Liver (tissue), 8 donors: ENCODE measurements at regions not wholly inside any gene's neighbourhood (a gene's known extent, or its start where the extent isn't known, plus 50 kb on each side); places are given as distances from the start of the nearest gene placed in this dataset.

Experiments
- DNase-seq: peaks from one replicate; pipeline ENCODE4 v3.0.0-alpha.2; 2017; ENCODE audit warnings: low spot score
- H3K27ac ChIP-seq, 2 donors: one replicate each; pipeline ENCODE4 v1.7.0; 2013; ENCODE audit warnings: inconsistent platforms in 2 of 2, low read length in 2 of 2, control low read depth in 1 of 2, low read depth in 1 of 2, mild to moderate bottlenecking in 1 of 2
- H3K27me3 ChIP-seq, 4 donors: one replicate each; pipeline versions ENCODE4 v1.6.1 to v1.7.0; 2013; ENCODE audit warnings: low read length in 3 of 4, inconsistent platforms in 1 of 4, mild to moderate bottlenecking in 1 of 4, moderate library complexity in 1 of 4; ENCODE audit not compliant: control insufficient read depth in 4 of 4, insufficient read depth in 4 of 4
- H3K36me3 ChIP-seq, 4 donors: one replicate each; pipeline versions ENCODE4 v1.6.1 to v1.7.0; 2013; ENCODE audit warnings: low read length in 3 of 4, mild to moderate bottlenecking in 3 of 4, low read depth in 1 of 4, moderate library complexity in 1 of 4; ENCODE audit not compliant: control insufficient read depth in 4 of 4, insufficient read depth in 3 of 4
- H3K4me1 ChIP-seq, 4 donors: one replicate each; pipeline versions ENCODE4 v1.6.1 to v1.7.0; 2013; ENCODE audit warnings: low read length in 3 of 4, mild to moderate bottlenecking in 3 of 4, moderate library complexity in 1 of 4; ENCODE audit not compliant: control insufficient read depth in 4 of 4, insufficient read depth in 4 of 4
- H3K4me3 ChIP-seq, 3 donors: one replicate each; pipeline versions ENCODE4 v1.6.1 to v1.7.0; 2013; ENCODE audit warnings: low read length in 3 of 3, control low read depth in 1 of 3, low read depth in 1 of 3, mild to moderate bottlenecking in 1 of 3
- H3K9ac ChIP-seq, 2 donors: one replicate each; pipeline ENCODE4 v1.7.0; 2013; ENCODE audit warnings: low read length in 2 of 2, mild to moderate bottlenecking in 2 of 2, moderate library complexity in 2 of 2, control low read depth in 1 of 2, low read depth in 1 of 2
- H3K9me3 ChIP-seq, 4 donors: one replicate each; pipeline versions ENCODE4 v1.6.1 to v1.7.0; 2013; ENCODE audit warnings: low read length in 3 of 4; ENCODE audit not compliant: control insufficient read depth in 4 of 4
- EGR1 ChIP-seq, 2 donors: IDR thresholded peaks; 2 replicates each; pipeline ENCODE4 v1.6.1; 2016 to 2018; ENCODE audit warnings: antibody characterized with exemption in 2 of 2, low read depth in 2 of 2
- FOXA1 ChIP-seq: IDR thresholded peaks from 2 replicates; pipeline ENCODE4 v1.6.1; 2016; ENCODE audit warnings: antibody characterized with exemption
- FOXA2 ChIP-seq: IDR thresholded peaks from 2 replicates; pipeline ENCODE4 v1.6.1; 2016; ENCODE audit warnings: antibody characterized with exemption
- GABPA ChIP-seq, 2 donors: IDR thresholded peaks in 1 of 2; conservative IDR thresholded peaks in 1 of 2; 2 replicates each; pipeline ENCODE4 v1.6.1; 2016; ENCODE audit warnings: antibody characterized with exemption in 2 of 2, mild to moderate bottlenecking in 1 of 2, moderate library complexity in 1 of 2
- HNF4A ChIP-seq, 2 donors: conservative IDR thresholded peaks; 2 replicates each; pipeline ENCODE4 v1.6.1; 2016; ENCODE audit warnings: antibody characterized with exemption in 2 of 2, mild to moderate bottlenecking in 2 of 2
- HNF4G ChIP-seq: IDR thresholded peaks from 2 replicates; pipeline ENCODE4 v1.6.1; 2016; ENCODE audit warnings: antibody characterized with exemption
- JUND ChIP-seq, 2 donors: IDR thresholded peaks; 2 replicates each; pipeline ENCODE4 v1.6.1; 2016; ENCODE audit warnings: antibody characterized with exemption in 2 of 2
- NR2F2 ChIP-seq: IDR thresholded peaks from 2 replicates; pipeline ENCODE4 v1.6.1; 2016; ENCODE audit warnings: antibody characterized with exemption
- RAD21 ChIP-seq, 2 donors: IDR thresholded peaks; 2 replicates each; pipeline ENCODE4 v1.6.1; 2016; ENCODE audit warnings: antibody characterized with exemption in 2 of 2, mild to moderate bottlenecking in 2 of 2
- REST ChIP-seq: IDR thresholded peaks from 2 replicates; pipeline ENCODE4 v1.6.1; 2016; ENCODE audit warnings: antibody characterized with exemption, mild to moderate bottlenecking
- RXRA ChIP-seq, 2 donors: IDR thresholded peaks; 2 replicates each; pipeline ENCODE4 v1.6.1; 2017 to 2018; ENCODE audit warnings: antibody characterized with exemption in 2 of 2, mild to moderate bottlenecking in 1 of 2
- SP1 ChIP-seq: IDR thresholded peaks from 2 replicates; pipeline ENCODE4 v1.6.1; 2018; ENCODE audit warnings: antibody characterized with exemption, mild to moderate bottlenecking
- TAF1 ChIP-seq: conservative IDR thresholded peaks from 2 replicates; pipeline ENCODE4 v1.6.1; 2016; ENCODE audit warnings: antibody characterized with exemption, mild to moderate bottlenecking
- YY1 ChIP-seq: IDR thresholded peaks from 2 replicates; pipeline ENCODE4 v1.6.1; 2016; ENCODE audit warnings: antibody characterized with exemption, mild to moderate bottlenecking
- WGBS: extraction: QIAGEN DNeasy Blood & Tissue Kit; methylation state at CpG from one replicate; pipeline ENCODE4 v1.1.7; 2013; 5-methylcytosine and 5-hydroxymethylcytosine counted together
- TF ChIP-seq, protein P1 (sequence below): fragments of 150-350 bp; IDR thresholded peaks from 2 replicates; pipeline ENCODE4 v1.5.1; 2017; ENCODE audit warnings: improper control_type of control experiment, low read depth, low read length; ENCODE audit not compliant: missing input control
- TF ChIP-seq, protein P2 (sequence below): IDR thresholded peaks from 2 replicates; pipeline ENCODE4 v1.6.1; 2016; ENCODE audit warnings: antibody characterized with exemption
- TF ChIP-seq, protein P3 (sequence below): IDR thresholded peaks from 2 replicates; pipeline ENCODE4 v1.6.1; 2016; ENCODE audit warnings: antibody characterized with exemption
- donor health status: healthy.
- donor health status: healthy.
- donor health status: healthy.
- donor health status: healthy.
- donor health status: healthy.

GRCh38 chr4:173685831-173686210, 155.8 kb upstream of the HAND2 start (continued):
- TF ChIP-seq, protein P1, sequence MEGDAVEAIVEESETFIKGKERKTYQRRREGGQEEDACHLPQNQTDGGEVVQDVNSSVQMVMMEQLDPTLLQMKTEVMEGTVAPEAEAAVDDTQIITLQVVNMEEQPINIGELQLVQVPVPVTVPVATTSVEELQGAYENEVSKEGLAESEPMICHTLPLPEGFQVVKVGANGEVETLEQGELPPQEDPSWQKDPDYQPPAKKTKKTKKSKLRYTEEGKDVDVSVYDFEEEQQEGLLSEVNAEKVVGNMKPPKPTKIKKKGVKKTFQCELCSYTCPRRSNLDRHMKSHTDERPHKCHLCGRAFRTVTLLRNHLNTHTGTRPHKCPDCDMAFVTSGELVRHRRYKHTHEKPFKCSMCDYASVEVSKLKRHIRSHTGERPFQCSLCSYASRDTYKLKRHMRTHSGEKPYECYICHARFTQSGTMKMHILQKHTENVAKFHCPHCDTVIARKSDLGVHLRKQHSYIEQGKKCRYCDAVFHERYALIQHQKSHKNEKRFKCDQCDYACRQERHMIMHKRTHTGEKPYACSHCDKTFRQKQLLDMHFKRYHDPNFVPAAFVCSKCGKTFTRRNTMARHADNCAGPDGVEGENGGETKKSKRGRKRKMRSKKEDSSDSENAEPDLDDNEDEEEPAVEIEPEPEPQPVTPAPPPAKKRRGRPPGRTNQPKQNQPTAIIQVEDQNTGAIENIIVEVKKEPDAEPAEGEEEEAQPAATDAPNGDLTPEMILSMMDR, result no peak
- TF ChIP-seq NR2F2 (no peak), FOXA2 (no peak), SP1 (no peak), HNF4G (no peak), JUND (IDR thresholded peaks at IDR 0.05) (no peak), FOXA1 (no peak)
- TF ChIP-seq, protein P2, sequence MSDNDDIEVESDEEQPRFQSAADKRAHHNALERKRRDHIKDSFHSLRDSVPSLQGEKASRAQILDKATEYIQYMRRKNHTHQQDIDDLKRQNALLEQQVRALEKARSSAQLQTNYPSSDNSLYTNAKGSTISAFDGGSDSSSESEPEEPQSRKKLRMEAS, result no peak

DNA sequence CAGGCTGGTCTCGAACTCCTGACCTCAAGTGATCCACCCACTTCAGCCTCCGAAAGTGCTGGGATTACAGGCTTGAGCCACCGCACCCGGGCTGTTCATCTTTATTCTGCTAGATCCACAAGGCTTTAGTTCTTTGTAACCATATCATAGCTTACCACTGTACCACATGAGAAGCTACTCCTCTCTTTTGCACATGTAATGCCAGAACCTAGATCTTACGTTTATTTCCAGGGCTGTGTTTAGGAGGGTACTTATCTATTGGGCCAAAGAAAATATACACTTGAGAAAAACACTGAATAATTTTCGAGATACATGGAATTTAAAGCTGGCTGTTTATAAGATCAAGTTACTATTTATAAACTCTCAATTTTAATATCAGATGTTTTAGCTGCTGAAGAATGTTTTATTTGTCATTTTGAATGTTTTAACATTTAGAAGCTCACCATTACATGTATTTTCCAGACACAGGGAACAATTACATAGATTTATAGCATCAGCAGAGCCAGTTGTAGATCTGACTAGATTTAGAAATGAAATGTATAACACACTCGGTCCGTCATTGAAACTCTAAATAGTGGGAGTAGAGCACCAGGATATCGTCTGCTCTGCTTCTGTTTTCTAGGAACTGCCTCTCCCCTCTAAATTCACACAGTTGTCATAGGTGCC, 155.3 kb upstream of the HAND2 start:
- 74% methylated on average over 9 of the region's 9 CpGs for WGBS
- H3K27me3 ChIP-seq, result no peaks in the 10 kb centered on the region
- H3K27ac ChIP-seq, result no peak overlapping the region
- no peaks in the 10 kb centered on the region for H3K4me1 ChIP-seq
- TF ChIP-seq JUND (IDR thresholded peaks at IDR 0.05) (no peak), GABPA (IDR thresholded peaks at IDR 0.05 in 1 of 2, conservative IDR thresholded peaks at IDR 0.05 in 1 of 2) (no peak), EGR1 (IDR thresholded peaks at IDR 0.05; ENCODE audit: low read depth in 2 of 2) (no peak), FOXA1 (no peak), RAD21 (IDR thresholded peaks at IDR 0.05) (no peak), TAF1 (no peak), HNF4G (no peak), YY1 (no peak), HNF4A (conservative IDR thresholded peaks at IDR 0.05) (no peak), NR2F2 (no peak), REST (no peak), FOXA2 (no peak), SP1 (no peak), RXRA (IDR thresholded peaks at IDR 0.05) (no peak)
- TF ChIP-seq, protein P3, sequence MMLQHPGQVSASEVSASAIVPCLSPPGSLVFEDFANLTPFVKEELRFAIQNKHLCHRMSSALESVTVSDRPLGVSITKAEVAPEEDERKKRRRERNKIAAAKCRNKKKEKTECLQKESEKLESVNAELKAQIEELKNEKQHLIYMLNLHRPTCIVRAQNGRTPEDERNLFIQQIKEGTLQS, result no peak
- TF ChIP-seq, protein P2, result no peak
- no peak overlapping the region for H3K9ac ChIP-seq
- H3K9me3 ChIP-seq, result no peaks in the 10 kb centered on the region
- no peak for DNase-seq
- H3K4me3 ChIP-seq, result no peak overlapping the region
- H3K36me3 ChIP-seq, result no peaks in the 10 kb centered on the region
